Lower lobe of right lung (tissue), 2 donors: ENCODE measurements at regions not wholly inside any gene's neighbourhood (a gene's known extent, or its start where the extent isn't known, plus 50 kb on each side); places are given as distances from the start of the nearest gene placed in this dataset.

ENCODE experiments used
- ATAC-seq, 2 donors: fragments of 200-7000 bp; cut with Tn5 transposase; one replicate each; pipeline ENCODE4 v1.9.1; 2020 to 2022; ENCODE audit warnings: mild to moderate bottlenecking in 2 of 2, moderate library complexity in 2 of 2
- DNase-seq: peaks from one replicate; pipeline ENCODE4 v3.0.0-alpha.2; 2020
- H3K27ac ChIP-seq: fragments of 200-600 bp; one replicate; pipeline ENCODE4 v1.8.0; 2022
- H3K27me3 ChIP-seq: fragments of 200-600 bp; one replicate; pipeline ENCODE4 v1.8.0; 2022; ENCODE audit warnings: low read depth
- H3K36me3 ChIP-seq: fragments of 200-600 bp; one replicate; pipeline ENCODE4 v1.8.0; 2022; ENCODE audit warnings: mild to moderate bottlenecking
- H3K4me1 ChIP-seq: fragments of 200-600 bp; one replicate; pipeline ENCODE4 v1.8.0; 2022
- H3K4me3 ChIP-seq: fragments of 200-600 bp; one replicate; pipeline ENCODE4 v1.8.0; 2022; ENCODE audit warnings: mild to moderate bottlenecking
- H3K9me3 ChIP-seq: fragments of 200-600 bp; one replicate; pipeline ENCODE4 v1.8.0; 2022
- intact Hi-C: fragments of 100-400 bp; cut with DNase I; formaldehyde crosslinking; loops from one replicate; pipeline ENCODE4 v1.11.0; 2022
- TF ChIP-seq, protein P1 (sequence below): fragments of 200-600 bp; IDR thresholded peaks from one replicate; pipeline ENCODE4 v1.8.0; 2022; ENCODE audit warnings: antibody characterized with exemption, mild to moderate bottlenecking
- donor health status: DM: no; HTN: yes; CAD: no; lungs with severe emphysema.

- ATAC-seq, result no peak
Observed at GRCh38 chr6:56802584-56802983, 152.3 kb upstream of the BEND6 start.

DNA sequence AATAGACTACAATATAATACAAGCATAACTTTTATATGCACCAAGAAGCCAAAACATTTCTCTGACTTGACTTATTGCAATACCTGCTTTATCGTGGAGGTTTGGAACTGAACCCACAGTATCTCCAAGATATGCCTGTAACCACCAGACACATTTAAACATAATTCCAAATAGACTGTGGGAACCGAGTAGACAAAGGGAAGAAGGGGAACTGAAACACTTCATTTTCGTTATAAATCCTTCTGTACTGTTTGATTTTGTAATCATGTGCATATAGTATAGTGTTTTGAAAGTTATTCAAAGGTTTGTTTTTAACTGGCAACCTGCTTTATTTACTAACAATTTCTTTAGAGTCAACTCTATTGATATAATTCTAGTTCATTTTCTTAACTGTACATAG is 154.9 kb upstream of the BEND6 start:
- Histone ChIP-seq H3K36me3 (no peaks in the 10 kb centered on the region), H3K27ac (no peak overlapping the region), H3K27me3 (no peaks in the 10 kb centered on the region), H3K9me3 (no peaks in the 10 kb centered on the region), H3K4me3 (no peak overlapping the region), H3K4me1 (no peaks in the 10 kb centered on the region)
- TF ChIP-seq, protein P1, sequence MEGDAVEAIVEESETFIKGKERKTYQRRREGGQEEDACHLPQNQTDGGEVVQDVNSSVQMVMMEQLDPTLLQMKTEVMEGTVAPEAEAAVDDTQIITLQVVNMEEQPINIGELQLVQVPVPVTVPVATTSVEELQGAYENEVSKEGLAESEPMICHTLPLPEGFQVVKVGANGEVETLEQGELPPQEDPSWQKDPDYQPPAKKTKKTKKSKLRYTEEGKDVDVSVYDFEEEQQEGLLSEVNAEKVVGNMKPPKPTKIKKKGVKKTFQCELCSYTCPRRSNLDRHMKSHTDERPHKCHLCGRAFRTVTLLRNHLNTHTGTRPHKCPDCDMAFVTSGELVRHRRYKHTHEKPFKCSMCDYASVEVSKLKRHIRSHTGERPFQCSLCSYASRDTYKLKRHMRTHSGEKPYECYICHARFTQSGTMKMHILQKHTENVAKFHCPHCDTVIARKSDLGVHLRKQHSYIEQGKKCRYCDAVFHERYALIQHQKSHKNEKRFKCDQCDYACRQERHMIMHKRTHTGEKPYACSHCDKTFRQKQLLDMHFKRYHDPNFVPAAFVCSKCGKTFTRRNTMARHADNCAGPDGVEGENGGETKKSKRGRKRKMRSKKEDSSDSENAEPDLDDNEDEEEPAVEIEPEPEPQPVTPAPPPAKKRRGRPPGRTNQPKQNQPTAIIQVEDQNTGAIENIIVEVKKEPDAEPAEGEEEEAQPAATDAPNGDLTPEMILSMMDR, result no peak
- intact Hi-C loops, result no loop called here
- ATAC-seq, result no peak
- DNase-seq, result no peak

More at GRCh38 chr6:56802584-56802983, 152.3 kb upstream of the BEND6 start:
- no peak overlapping the region for H3K4me3 ChIP-seq
- H3K27ac ChIP-seq, result no peak overlapping the region
- H3K4me1 ChIP-seq, result no peaks in the 10 kb centered on the region
- H3K27me3 ChIP-seq, result no peaks in the 10 kb centered on the region
- intact Hi-C loops, result no loop called here
- no peak for DNase-seq
- H3K9me3 ChIP-seq, result no peaks in the 10 kb centered on the region
- TF ChIP-seq, protein P1, result no peak
- no peaks in the 10 kb centered on the region for H3K36me3 ChIP-seq

- intact Hi-C loops, result no loop called here
- DNase-seq (no peak), ATAC-seq (peak in 1 of 2 donors; percentile 55)
- Histone ChIP-seq H3K27ac (no peak overlapping the region), H3K4me1 (no peaks in the 10 kb centered on the region), H3K27me3 (no peaks in the 10 kb centered on the region), H3K36me3 (no peaks in the 10 kb centered on the region), H3K9me3 (no peaks in the 10 kb centered on the region), H3K4me3 (no peak overlapping the region)
- TF ChIP-seq, protein P1, result no peak
Observed at GRCh38 chr6:56798163-56798562, 155.5 kb upstream of the DST start.

DNA sequence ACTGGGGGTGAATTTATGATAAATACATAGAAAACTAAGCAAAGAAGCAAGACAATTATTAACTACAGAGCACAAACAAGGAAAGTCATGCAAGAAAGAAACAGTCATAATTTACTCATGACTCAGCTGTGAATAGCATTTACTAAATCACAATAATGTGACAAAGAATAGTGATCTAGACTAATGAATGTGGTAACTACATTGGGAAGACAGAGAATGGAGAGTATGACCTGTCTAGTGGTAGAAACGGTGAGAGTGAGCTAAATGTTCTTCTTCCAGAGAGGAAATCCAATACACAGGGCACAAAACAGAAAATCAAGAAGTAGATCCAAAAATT is 153.5 kb upstream of the DST start:
- intact Hi-C loops, result no loop called here
- H3K4me3 ChIP-seq, result no peak overlapping the region
- TF ChIP-seq, protein P1, result no peak
- H3K27me3 ChIP-seq, result no peaks in the 10 kb centered on the region
- no peaks in the 10 kb centered on the region for H3K4me1 ChIP-seq
- ATAC-seq, result no peak
- DNase-seq, result no peak
- H3K27ac ChIP-seq, result no peak overlapping the region
- no peaks in the 10 kb centered on the region for H3K36me3 ChIP-seq
- H3K9me3 ChIP-seq, result no peaks in the 10 kb centered on the region

- no peak for DNase-seq
- H3K27me3 ChIP-seq, result no peaks in the 10 kb centered on the region
- no peak for ATAC-seq
- no peak overlapping the region for H3K27ac ChIP-seq
- no peaks in the 10 kb centered on the region for H3K36me3 ChIP-seq
- H3K4me1 ChIP-seq, result no peaks in the 10 kb centered on the region
- intact Hi-C loops, result no loop called here
- H3K9me3 ChIP-seq, result no peaks in the 10 kb centered on the region
- no peak overlapping the region for H3K4me3 ChIP-seq
- TF ChIP-seq, protein P1, result no peak
Observed at GRCh38 chr6:56795466-56796195, 152.9 kb upstream of the DST start.
